ENCODE measurements at regions not wholly inside any gene's neighbourhood (a gene's known extent, or its start where the extent isn't known, plus 50 kb on each side); places are given as distances from the start of the nearest gene placed in this dataset.

GRCh38 chr1:67555461-67556296 is 125.5 kb upstream of the SERBP1 start:
- intact Hi-C loops (cut with micrococcal nuclease) = no loop called here
- Mint-ChIP-seq H3K27ac (no peak overlapping the region), H3K4me3 (no peak overlapping the region)

GRCh38 chr1:67556297-67556900 is 126.2 kb upstream of the SERBP1 start:
- Mint-ChIP-seq H3K27ac (no peak overlapping the region), H3K9me3 (no peaks in the 10 kb centered on the region), H3K36me3 (ENCODE audit: low read depth) (no peaks in the 10 kb centered on the region), H3K27me3 (ENCODE audit: low read depth) (peaks cover 8% of the 10 kb centered on the region), H3K4me1 (ENCODE audit: low read depth) (no peaks in the 10 kb centered on the region), H3K4me3 (no peak overlapping the region)
- CTCF ChIA-PET = interaction anchor here (0.6 to 2.7 kb wide), 8 partner anchors 15 to 1213 kb away, joined by 3 to 49 read pairs (median 4); no protein-coding TSS in a partner anchor
- intact Hi-C loops (cut with micrococcal nuclease) = no loop called here
- DNase-seq = no peak

More at GRCh38 chr1:67555461-67556296, 125.5 kb upstream of the SERBP1 start:
- CTCF ChIA-PET = interaction anchor here (0.6 to 1.6 kb wide), 7 partner anchors 16 to 1213 kb away, joined by 3 to 6 read pairs (median 4); no protein-coding TSS in a partner anchor
- Mint-ChIP-seq H3K36me3 (ENCODE audit: low read depth) (no peaks in the 10 kb centered on the region), H3K9me3 (no peaks in the 10 kb centered on the region), H3K4me1 (ENCODE audit: low read depth) (no peaks in the 10 kb centered on the region), H3K27me3 (ENCODE audit: low read depth) (peaks cover 8% of the 10 kb centered on the region)
- DNase-seq = no peak

GRCh38 chr1:67557696-67558448 is 127.1 kb upstream of the GADD45A start:
- intact Hi-C loops (cut with micrococcal nuclease) = no loop called here
- H3K9me3 Mint-ChIP-seq = no peaks in the 10 kb centered on the region
- no peak overlapping the region for H3K4me3 Mint-ChIP-seq
- no peaks in the 10 kb centered on the region for H3K36me3 Mint-ChIP-seq (ENCODE audit: low read depth)
- H3K27ac Mint-ChIP-seq = no peak overlapping the region
- H3K27me3 Mint-ChIP-seq (ENCODE audit: low read depth) = peaks cover 6% of the 10 kb centered on the region
- no peak for DNase-seq
- no peaks in the 10 kb centered on the region for H3K4me1 Mint-ChIP-seq (ENCODE audit: low read depth)
- CTCF ChIA-PET = interaction anchor here (0.9 to 2.7 kb wide), 10 partner anchors 9 to 208 kb away, joined by 3 to 49 read pairs (median 4); no protein-coding TSS in a partner anchor

- CTCF ChIA-PET = interaction anchor here (1.1 to 2.7 kb wide), 6 partner anchors 8 to 207 kb away, joined by 3 to 49 read pairs (median 4); no protein-coding TSS in a partner anchor
- Mint-ChIP-seq H3K36me3 (ENCODE audit: low read depth) (no peaks in the 10 kb centered on the region), H3K27me3 (ENCODE audit: low read depth) (peaks cover 6% of the 10 kb centered on the region), H3K4me1 (ENCODE audit: low read depth) (no peaks in the 10 kb centered on the region), H3K9me3 (no peaks in the 10 kb centered on the region), H3K27ac (no peak overlapping the region), H3K4me3 (no peak overlapping the region)
- intact Hi-C loops (cut with micrococcal nuclease) = no loop called here
- no peak for DNase-seq
These were observed 126.4 kb upstream of the GADD45A start for GRCh38 chr1:67558449-67559193.

GRCh38 chr1:67559222-67559700 is 125.7 kb upstream of the GADD45A start:
- CTCF ChIA-PET = interaction anchor here (2.2 to 6.1 kb wide), 3 partner anchors 23 to 201 kb away, joined by 7 to 164 read pairs (median 49); no protein-coding TSS in a partner anchor
- no peak for DNase-seq
- Mint-ChIP-seq H3K36me3 (ENCODE audit: low read depth) (no peaks in the 10 kb centered on the region), H3K27ac (no peak overlapping the region), H3K4me3 (no peak overlapping the region), H3K9me3 (no peaks in the 10 kb centered on the region), H3K27me3 (ENCODE audit: low read depth) (peaks cover 6% of the 10 kb centered on the region), H3K4me1 (ENCODE audit: low read depth) (no peaks in the 10 kb centered on the region)
- intact Hi-C loops (cut with micrococcal nuclease) = no loop called here

GRCh38 chr1:67560580-67561255 is 124.3 kb upstream of the GADD45A start:
- CTCF ChIA-PET = interaction anchor here (0.6 to 6.1 kb wide), 30 partner anchors 9 to 260 kb away, joined by 3 to 164 read pairs (median 5); no protein-coding TSS in a partner anchor
- Mint-ChIP-seq H3K27ac (no peak overlapping the region), H3K36me3 (ENCODE audit: low read depth) (no peaks in the 10 kb centered on the region), H3K27me3 (ENCODE audit: low read depth) (no peaks in the 10 kb centered on the region), H3K4me1 (ENCODE audit: low read depth) (no peaks in the 10 kb centered on the region), H3K9me3 (no peaks in the 10 kb centered on the region), H3K4me3 (no peak overlapping the region)
- intact Hi-C loops (cut with micrococcal nuclease) = loop anchor here (1.0 to 10.0 kb wide), 4 partner anchors 25 to 554 kb away; no protein-coding TSS in a partner anchor
- no peak for DNase-seq

- H3K4me3 Mint-ChIP-seq = no peak overlapping the region
These were observed 123.3 kb upstream of the GADD45A start for GRCh38 chr1:67561704-67562113.

GRCh38 chr1:67563684-67564083 is 121.3 kb upstream of the GADD45A start:
- H3K36me3 Mint-ChIP-seq (ENCODE audit: low read depth) = no peaks in the 10 kb centered on the region
- no peaks in the 10 kb centered on the region for H3K27me3 Mint-ChIP-seq (ENCODE audit: low read depth)
- CTCF ChIA-PET = interaction anchor here (0.7 to 6.1 kb wide), 3 partner anchors 108 to 195 kb away, joined by 3 to 164 read pairs (median 4); no protein-coding TSS in a partner anchor
- H3K9me3 Mint-ChIP-seq = no peaks in the 10 kb centered on the region
- H3K4me3 Mint-ChIP-seq = no peak overlapping the region
- no peak overlapping the region for H3K27ac Mint-ChIP-seq
- no peaks in the 10 kb centered on the region for H3K4me1 Mint-ChIP-seq (ENCODE audit: low read depth)
- no peak for DNase-seq
- intact Hi-C loops (cut with micrococcal nuclease) = loop anchor here (10.0 kb wide), 1 partner anchor 551 kb away; no protein-coding TSS in a partner anchor

More at GRCh38 chr1:67561704-67562113, 123.3 kb upstream of the GADD45A start:
- H3K27me3 Mint-ChIP-seq (ENCODE audit: low read depth) = no peaks in the 10 kb centered on the region
- H3K36me3 Mint-ChIP-seq (ENCODE audit: low read depth) = no peaks in the 10 kb centered on the region
- DNase-seq = peak; percentile 96
- CTCF ChIA-PET = interaction anchor here (0.5 to 6.1 kb wide), 30 partner anchors 9 to 559 kb away, joined by 3 to 164 read pairs (median 5); no protein-coding TSS in a partner anchor
- intact Hi-C loops (cut with micrococcal nuclease) = loop anchor here (1.0 to 10.0 kb wide), 4 partner anchors 26 to 553 kb away; no protein-coding TSS in a partner anchor
- no peaks in the 10 kb centered on the region for H3K9me3 Mint-ChIP-seq
- no peak overlapping the region for H3K27ac Mint-ChIP-seq
- H3K4me1 Mint-ChIP-seq (ENCODE audit: low read depth) = no peaks in the 10 kb centered on the region

GRCh38 chr1:67564193-67564592 is 120.8 kb upstream of the GADD45A start:
- no peak for DNase-seq
- Mint-ChIP-seq H3K27ac (no peak overlapping the region), H3K4me1 (ENCODE audit: low read depth) (no peaks in the 10 kb centered on the region), H3K4me3 (no peak overlapping the region), H3K36me3 (ENCODE audit: low read depth) (no peaks in the 10 kb centered on the region), H3K9me3 (no peaks in the 10 kb centered on the region), H3K27me3 (ENCODE audit: low read depth) (no peaks in the 10 kb centered on the region)
- CTCF ChIA-PET = interaction anchor here (0.8 to 6.1 kb wide), 3 partner anchors 30 to 195 kb away, joined by 3 to 164 read pairs (median 3); no protein-coding TSS in a partner anchor
- intact Hi-C loops (cut with micrococcal nuclease) = loop anchor here (10.0 kb wide), 1 partner anchor 551 kb away; no protein-coding TSS in a partner anchor

GRCh38 chr1:67566803-67567377 is 118.1 kb upstream of the GADD45A start:
- intact Hi-C loops (cut with micrococcal nuclease) = loop anchor here (10.0 kb wide), 1 partner anchor 548 kb away; no protein-coding TSS in a partner anchor
- no peaks in the 10 kb centered on the region for H3K4me1 Mint-ChIP-seq (ENCODE audit: low read depth)
- no peak for DNase-seq
- no peaks in the 10 kb centered on the region for H3K27me3 Mint-ChIP-seq (ENCODE audit: low read depth)
- CTCF ChIA-PET = interaction anchor here (0.6 to 1.4 kb wide), 4 partner anchors 9 to 1020 kb away, joined by 3 to 7 read pairs (median 4); no protein-coding TSS in a partner anchor
- H3K4me3 Mint-ChIP-seq = no peak overlapping the region
- no peaks in the 10 kb centered on the region for H3K9me3 Mint-ChIP-seq
- no peaks in the 10 kb centered on the region for H3K36me3 Mint-ChIP-seq (ENCODE audit: low read depth)
- no peak overlapping the region for H3K27ac Mint-ChIP-seq

Data from activated naive CD4-positive, alpha-beta T cell treated with anti-CD3 and anti-CD28 coated beads for 36 hours (primary cell).